WI38 (cell line): ENCODE measurements at regions not wholly inside any gene's neighbourhood (a gene's known extent, or its start where the extent isn't known, plus 50 kb on each side); places are given as distances from the start of the nearest gene placed in this dataset.

Experiments used
- H3K4me3 ChIP-seq: 2 replicates; pipeline ENCODE4 v1.5.1; 2011; ENCODE audit warnings: low read depth, mild to moderate bottlenecking, control low read depth, low read length
- TF ChIP-seq, protein P1 (sequence below): IDR thresholded peaks from 2 replicates; pipeline ENCODE4 v1.5.1; 2012; ENCODE audit warnings: low read depth, mild to moderate bottlenecking, control low read depth, low read length

DNA sequence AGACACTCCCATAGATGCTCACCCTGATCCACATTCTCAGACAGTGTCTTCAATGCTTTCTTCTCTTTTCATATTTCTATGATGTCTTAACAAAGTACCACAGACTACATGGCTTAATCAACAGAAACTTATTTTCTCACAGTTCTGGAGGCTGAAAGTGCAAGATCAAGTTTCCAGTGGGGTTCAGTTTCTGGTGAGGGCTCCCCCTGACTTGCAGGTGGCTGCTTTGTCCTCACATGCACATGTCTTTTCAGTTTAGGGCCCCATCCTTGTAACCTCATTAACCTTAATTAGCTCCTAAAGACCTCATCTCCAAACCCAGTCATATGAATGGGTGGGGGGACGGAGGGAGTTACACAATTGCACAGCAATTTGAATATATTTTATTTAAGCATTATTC lies 335.8 kb downstream of the AASDHPPT start:
- TF ChIP-seq, protein P1, sequence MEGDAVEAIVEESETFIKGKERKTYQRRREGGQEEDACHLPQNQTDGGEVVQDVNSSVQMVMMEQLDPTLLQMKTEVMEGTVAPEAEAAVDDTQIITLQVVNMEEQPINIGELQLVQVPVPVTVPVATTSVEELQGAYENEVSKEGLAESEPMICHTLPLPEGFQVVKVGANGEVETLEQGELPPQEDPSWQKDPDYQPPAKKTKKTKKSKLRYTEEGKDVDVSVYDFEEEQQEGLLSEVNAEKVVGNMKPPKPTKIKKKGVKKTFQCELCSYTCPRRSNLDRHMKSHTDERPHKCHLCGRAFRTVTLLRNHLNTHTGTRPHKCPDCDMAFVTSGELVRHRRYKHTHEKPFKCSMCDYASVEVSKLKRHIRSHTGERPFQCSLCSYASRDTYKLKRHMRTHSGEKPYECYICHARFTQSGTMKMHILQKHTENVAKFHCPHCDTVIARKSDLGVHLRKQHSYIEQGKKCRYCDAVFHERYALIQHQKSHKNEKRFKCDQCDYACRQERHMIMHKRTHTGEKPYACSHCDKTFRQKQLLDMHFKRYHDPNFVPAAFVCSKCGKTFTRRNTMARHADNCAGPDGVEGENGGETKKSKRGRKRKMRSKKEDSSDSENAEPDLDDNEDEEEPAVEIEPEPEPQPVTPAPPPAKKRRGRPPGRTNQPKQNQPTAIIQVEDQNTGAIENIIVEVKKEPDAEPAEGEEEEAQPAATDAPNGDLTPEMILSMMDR, result no peak
- no peak overlapping the region for H3K4me3 ChIP-seq

DNA sequence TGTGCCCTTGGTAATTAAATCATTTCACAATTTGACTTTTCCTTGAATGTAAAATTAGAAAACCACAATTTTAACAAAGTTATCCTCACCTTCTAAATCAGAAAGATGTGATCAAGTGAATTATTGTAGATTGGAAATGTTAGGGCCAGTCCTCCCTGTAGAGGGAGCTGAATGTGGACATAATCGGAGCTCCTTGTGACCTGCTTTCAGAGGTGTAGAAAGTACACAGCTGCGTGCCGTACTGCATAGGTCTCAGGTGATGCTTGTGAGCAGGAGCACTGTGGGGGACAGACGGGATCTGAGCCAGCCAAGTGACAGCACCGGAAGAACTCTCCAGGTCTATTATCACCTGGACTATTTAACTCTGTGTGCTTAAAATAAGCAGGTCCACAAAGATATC lies 338.0 kb downstream of the AASDHPPT start:
- H3K4me3 ChIP-seq, result no peak overlapping the region

DNA sequence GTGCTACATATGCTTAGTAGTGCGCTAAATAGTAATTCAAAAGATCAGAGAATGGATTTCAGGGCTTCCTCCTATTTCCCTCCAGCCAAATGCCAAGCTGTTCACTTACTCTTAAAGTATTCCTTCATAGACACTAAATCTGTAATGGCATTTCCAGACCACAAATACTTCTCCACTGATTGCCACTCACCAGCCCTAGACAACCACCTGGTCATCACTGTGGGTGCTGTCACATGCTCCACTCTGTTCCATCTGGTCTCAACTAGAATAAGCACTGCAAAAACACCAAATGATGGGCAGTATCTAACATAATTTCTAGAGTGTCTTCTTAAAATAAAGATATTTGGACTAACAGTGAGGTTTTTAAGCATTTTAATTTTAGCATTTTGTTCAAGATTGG lies 341.3 kb downstream of the AASDHPPT start:
- no peak overlapping the region for H3K4me3 ChIP-seq
- TF ChIP-seq, protein P1, result no peak

More for the DNA sequence above, 338.0 kb downstream of the AASDHPPT start:
- TF ChIP-seq, protein P1, result no peak

DNA sequence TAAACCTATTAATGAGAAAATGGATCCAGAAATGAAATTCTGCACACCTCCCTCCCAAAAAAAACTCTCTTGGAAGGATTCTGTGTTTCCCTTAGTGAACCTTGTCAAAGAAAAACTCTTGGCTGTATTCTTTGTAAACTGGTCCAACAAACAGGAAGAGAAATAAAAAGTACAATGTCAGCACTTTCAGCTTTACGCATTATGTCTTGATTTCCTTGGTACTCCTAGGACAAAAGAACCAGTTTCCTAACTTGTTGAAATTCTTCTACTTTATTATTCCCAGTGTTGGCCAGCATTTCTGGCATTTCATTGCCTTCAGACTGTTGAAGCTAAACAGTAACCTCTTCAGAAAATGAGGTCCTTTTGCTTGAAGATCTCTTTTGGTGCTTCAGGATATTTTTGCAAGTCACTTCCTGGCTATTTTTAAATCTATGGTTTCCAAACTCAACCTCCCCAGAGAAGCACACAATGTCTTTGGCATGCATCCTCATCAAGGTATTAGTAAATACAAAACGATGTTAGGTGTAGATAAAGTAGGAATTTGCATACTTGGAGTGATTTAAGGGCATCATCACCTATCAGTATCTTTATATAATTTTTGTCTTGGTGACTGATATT lies 342.7 kb downstream of the AASDHPPT start:
- H3K4me3 ChIP-seq, result no peak overlapping the region
- TF ChIP-seq, protein P1, result no peak

DNA sequence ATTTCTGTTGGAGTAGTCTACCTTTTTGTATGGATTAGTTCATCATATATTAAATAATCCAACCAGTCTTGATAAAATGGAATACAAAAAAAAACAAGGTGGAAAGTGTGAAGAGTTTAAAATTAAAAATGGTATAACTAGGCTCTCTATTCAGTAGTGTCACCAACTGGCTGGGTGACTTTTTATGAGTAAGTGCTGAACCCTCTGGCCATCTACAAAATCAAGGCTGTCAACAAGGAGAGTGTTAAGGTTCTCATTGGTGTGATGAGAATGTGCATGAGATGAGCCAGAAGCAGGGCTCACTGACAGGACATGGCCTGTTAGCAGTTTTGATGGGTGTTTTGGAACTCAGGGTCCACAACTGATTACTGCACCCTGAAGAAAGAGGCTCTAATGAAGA lies 343.2 kb downstream of the AASDHPPT start:
- TF ChIP-seq, protein P1, result no peak
- no peak overlapping the region for H3K4me3 ChIP-seq

DNA sequence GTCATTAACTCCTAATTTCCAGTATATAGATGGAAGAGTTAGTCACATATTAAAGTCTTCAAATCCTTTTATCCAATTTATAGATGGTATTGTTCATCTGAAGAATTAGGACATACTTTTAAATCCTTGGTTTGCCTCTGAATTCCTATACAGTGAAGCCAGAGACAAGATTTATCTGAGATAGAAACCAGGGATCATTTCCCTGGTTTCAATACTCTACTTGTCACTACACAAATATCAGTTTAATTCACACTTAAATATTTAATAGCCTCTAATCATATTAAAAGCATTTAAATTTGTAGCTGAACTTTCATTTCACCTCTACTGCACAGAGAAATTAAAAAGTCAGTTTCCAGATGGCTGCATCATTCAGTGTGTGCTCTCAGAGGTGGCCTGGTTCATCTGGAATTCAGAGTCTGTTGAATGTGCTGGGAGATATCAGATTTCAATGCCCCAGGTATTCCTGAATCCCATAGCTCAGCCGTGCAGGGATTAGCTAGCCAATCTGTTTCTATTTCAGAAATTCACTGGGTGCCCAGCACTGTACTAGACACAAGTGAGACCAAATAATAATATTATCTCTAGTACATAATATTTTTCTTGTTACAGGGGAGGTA lies 344.3 kb downstream of the AASDHPPT start:
- H3K4me3 ChIP-seq, result no peak overlapping the region
- TF ChIP-seq, protein P1, result no peak

DNA sequence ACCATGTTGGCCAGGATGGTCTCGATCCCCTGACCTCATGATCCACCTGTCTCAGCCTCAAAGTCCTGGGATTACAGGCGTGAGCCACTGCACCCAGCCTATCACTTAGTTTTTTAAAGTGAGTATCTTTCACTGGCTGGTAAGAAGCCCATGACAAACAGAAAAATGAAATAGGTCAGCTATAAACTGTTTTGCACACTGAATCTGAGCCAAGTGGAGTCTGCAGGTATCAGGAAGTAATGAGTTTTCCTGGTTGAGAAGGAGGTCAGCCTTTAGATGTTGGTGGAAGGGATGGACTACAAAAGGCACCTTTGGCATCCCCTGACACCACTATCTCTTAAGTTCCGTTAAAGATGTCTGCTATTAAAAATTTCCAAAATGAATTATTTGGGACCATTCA lies 345.1 kb downstream of the AASDHPPT start:
- TF ChIP-seq, protein P1, result no peak
- H3K4me3 ChIP-seq, result no peak overlapping the region
